HUDEP-2 (cell line): ENCODE measurements at regions not wholly inside any gene's neighbourhood (a gene's known extent, or its start where the extent isn't known, plus 50 kb on each side); places are given as distances from the start of the nearest gene placed in this dataset.
A peak's percentile ranks its signal among the peaks of the same experiment; 100 is the strongest.

ENCODE experiments used
- DNase-seq, 76 experiments: peaks; one replicate each; lab custom pipeline; 2025; ENCODE audit not compliant: unreplicated experiment in 76 of 76; lab: John Stamatoyannopoulos, UW

- DNase-seq: no peak
Measured at GRCh38 chr11:76607431-76607830, 63.1 kb downstream of the LRRC32 start.

- DNase-seq: peak in 2 of 76 experiments; percentile 8 to 16
Measured at GRCh38 chr11:76605338-76606074, 65.0 kb downstream of the LRRC32 start.

- DNase-seq: no peak
Measured at GRCh38 chr11:76604626-76605241, 65.8 kb downstream of the LRRC32 start.

- DNase-seq: no peak
Measured at GRCh38 chr11:76604081-76604625, 66.4 kb downstream of the LRRC32 start.

- no peak for DNase-seq
Measured at GRCh38 chr11:76603202-76603601, 67.3 kb downstream of the LRRC32 start.
